PFSK-1 (cell line): ENCODE measurements at regions not wholly inside any gene's neighbourhood (a gene's known extent, or its start where the extent isn't known, plus 50 kb on each side); places are given as distances from the start of the nearest gene placed in this dataset.

Source experiments
- POLR2AphosphoS5 ChIP-seq: IDR thresholded peaks from 2 replicates; pipeline ENCODE4 v1.6.1; 2012; ENCODE audit warnings: low read depth, mild to moderate bottlenecking, control low read depth, low read length, moderate library complexity
- REST ChIP-seq, 2 experiments: IDR thresholded peaks; 2 replicates each; pipeline versions ENCODE4 v1.6.1 to v1.8.0; 2011 to 2012; ENCODE audit warnings: low read depth in 2 of 2, low read length in 2 of 2, control low read depth in 1 of 2, inconsistent platforms in 1 of 2, mild to moderate bottlenecking in 1 of 2, moderate library complexity in 1 of 2; ENCODE audit not compliant: insufficient read depth in 1 of 2
- SIN3A ChIP-seq: IDR thresholded peaks from 2 replicates; pipeline ENCODE4 v1.6.1; 2012; ENCODE audit warnings: mild to moderate bottlenecking, low read length, moderate library complexity, borderline replicate concordance; ENCODE audit not compliant: insufficient read depth
- TAF1 ChIP-seq: IDR thresholded peaks from 2 replicates; pipeline ENCODE4 v1.6.1; 2012; ENCODE audit warnings: low read length, control low read depth, borderline replicate concordance; ENCODE audit not compliant: insufficient read depth

- no peak for TF ChIP-seq POLR2AphosphoS5
- TF ChIP-seq TAF1 = no peak
- TF ChIP-seq SIN3A = no peak
- TF ChIP-seq REST (IDR thresholded peaks at IDR 0.05; ENCODE audit: insufficient read depth in 1 of 2, low read depth in 2 of 2, low read length in 2 of 2) = no peak
Measured at GRCh38 chr1:56432166-56432971, 147.0 kb downstream of the PLPP3 start.
